PC-3 (cell line): ENCODE measurements at regions not wholly inside any gene's neighbourhood (a gene's known extent, or its start where the extent isn't known, plus 50 kb on each side); places are given as distances from the start of the nearest gene placed in this dataset.

Experiments used
- ATAC-seq: fragments of 200-7000 bp; cut with Tn5 transposase; 2 replicates; pipeline ENCODE4 v1.9.1; 2020; ENCODE audit warnings: mild to moderate bottlenecking, moderate library complexity
- BruUV-seq: library from RNA; stranded (reverse); fragments of 400-500 nt; replicated peaks from 2 replicates; lab custom pipeline; 2021; lab: Mats Ljungman, UMichigan
- CTCF ChIA-PET: fragments of 300-600 bp; sonication (Branson Sonifier 250); formaldehyde crosslinking; loops from one replicate; lab custom pipeline; 2022; ENCODE audit warnings: antibody characterized with exemption; lab: Charles Lee
- POLR2A ChIA-PET: fragments of 300-600 bp; sonication (Branson Sonifier 250); formaldehyde crosslinking; loops from one replicate; lab custom pipeline; 2022; ENCODE audit warnings: antibody characterized with exemption; ENCODE audit not compliant: unreplicated experiment; lab: Charles Lee
- DNase-seq: peaks from one replicate; pipeline ENCODE4 v3.0.0-alpha.2; 2015
- H2AFZ ChIP-seq: fragments of 300-600 bp; sonication (generic); 2 replicates; pipeline ENCODE4 v1.6.0; 2016; ENCODE audit warnings: antibody characterized with exemption, low read length
- H3F3A ChIP-seq: fragments of 300-600 bp; sonication (generic); one replicate; pipeline ENCODE4 v1.6.0; 2017; ENCODE audit warnings: antibody characterized with exemption, low read length, control low read depth, mild to moderate bottlenecking; ENCODE audit not compliant: unreplicated experiment
- H3K27ac ChIP-seq: fragments of 300-600 bp; sonication (generic); 2 replicates; pipeline ENCODE4 v1.5.1; 2016; ENCODE audit warnings: mild to moderate bottlenecking, low read length
- H3K27me3 ChIP-seq: fragments of 300-600 bp; sonication (generic); 2 replicates; pipeline ENCODE4 v1.6.1; 2016; ENCODE audit warnings: low read length, mixed read lengths
- H3K36me3 ChIP-seq: fragments of 300-600 bp; sonication (generic); 2 replicates; pipeline ENCODE4 v1.6.1; 2016; ENCODE audit warnings: low read depth, mixed run types, low read length, mixed read lengths
- H3K4me1 ChIP-seq: fragments of 300-600 bp; sonication (generic); 2 replicates; pipeline ENCODE4 v1.5.1; 2016; ENCODE audit warnings: low read length; ENCODE audit not compliant: insufficient read depth
- H3K4me2 ChIP-seq: fragments of 300-600 bp; sonication (generic); 2 replicates; pipeline ENCODE4 v1.6.0; 2016; ENCODE audit warnings: low read length
- H3K4me3 ChIP-seq: fragments of 300-600 bp; sonication (generic); 2 replicates; pipeline ENCODE4 v1.5.1; 2016; ENCODE audit warnings: mild to moderate bottlenecking, low read length, mixed read lengths
- H3K79me2 ChIP-seq: fragments of 300-600 bp; sonication (generic); 2 replicates; pipeline ENCODE4 v1.6.1; 2017; ENCODE audit warnings: low read length, mixed read lengths
- H3K9ac ChIP-seq: fragments of 300-600 bp; sonication (generic); 2 replicates; pipeline ENCODE4 v1.6.0; 2016; ENCODE audit warnings: mild to moderate bottlenecking, low read length
- H3K9me2 ChIP-seq: fragments of 300-600 bp; sonication (generic); replicated peaks from 2 replicates; pipeline ENCODE4 v1.6.1; 2016; ENCODE audit warnings: mixed run types, low read length, mixed read lengths
- H3K9me3 ChIP-seq: fragments of 300-600 bp; sonication (generic); 2 replicates; pipeline ENCODE4 v1.6.1; 2016; ENCODE audit warnings: low read length, mixed read lengths
- H4K20me1 ChIP-seq: fragments of 300-600 bp; sonication (generic); 2 replicates; pipeline ENCODE4 v1.6.1; 2016; ENCODE audit warnings: low read length, mixed read lengths
- EZH2 ChIP-seq: fragments of 300-600 bp; sonication (generic); IDR thresholded peaks from one replicate; pipeline ENCODE4 v1.6.1; 2017; ENCODE audit warnings: antibody characterized with exemption, mild to moderate bottlenecking, low read length; ENCODE audit not compliant: unreplicated experiment
- EZH2phosphoT487 ChIP-seq: fragments of 300-600 bp; sonication (generic); IDR thresholded peaks from 2 replicates; pipeline ENCODE4 v1.6.1; 2018; ENCODE audit warnings: mild to moderate bottlenecking, antibody characterized with exemption, low read length, borderline replicate concordance
- intact Hi-C: fragments of 100-400 bp; cut with micrococcal nuclease; formaldehyde crosslinking; loops from 2 replicates; pipeline ENCODE4 v1.9.0; 2023
- TF ChIP-seq, protein P1 (sequence below): fragments of 300-600 bp; sonication (generic); conservative IDR thresholded peaks from 2 replicates; pipeline ENCODE4 v1.5.1; 2017; ENCODE audit warnings: antibody characterized with exemption, low read depth, mild to moderate bottlenecking, low read length

DNA sequence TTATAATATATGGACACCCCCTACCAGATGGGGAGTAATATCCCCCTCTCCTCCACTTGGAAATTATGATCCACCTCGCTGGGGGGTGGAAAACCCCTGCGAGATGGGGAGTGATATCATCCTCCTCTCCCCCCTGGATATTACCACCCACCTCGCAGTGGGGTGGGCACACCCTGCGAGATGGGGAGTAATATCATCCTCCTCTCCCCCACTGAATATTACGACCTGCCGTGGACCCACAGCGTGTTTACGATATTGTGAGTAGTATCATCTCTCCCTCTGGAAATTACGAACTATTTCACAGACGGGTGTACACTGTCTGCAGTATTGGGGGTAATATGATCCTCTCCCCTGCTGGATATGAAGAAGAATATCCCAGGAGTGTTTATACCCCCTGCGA is 228.3 kb upstream of the WSCD1 start:
- Histone ChIP-seq H3K4me2 (no peak overlapping the region), H3K36me3 (no peaks in the 10 kb centered on the region), H4K20me1 (no peaks in the 10 kb centered on the region), H2AFZ (no peak overlapping the region), H3K9me3 (no peaks in the 10 kb centered on the region), H3K9ac (no peak overlapping the region), H3K9me2 (no peaks in the 10 kb centered on the region), H3F3A (no peaks in the 10 kb centered on the region), H3K27ac (no peak overlapping the region), H3K4me3 (no peak overlapping the region), H3K4me1 (peaks cover 9% of the 10 kb centered on the region), H3K79me2 (no peaks in the 10 kb centered on the region), H3K27me3 (no peaks in the 10 kb centered on the region)
- ChIA-PET CTCF (no interaction called here), POLR2A (no interaction called here)
- no TSS peak for BruUV-seq
- no peak for DNase-seq
- ATAC-seq = no peak
- TF ChIP-seq EZH2phosphoT487 (no peak), EZH2 (no peak)
- TF ChIP-seq, protein P1, sequence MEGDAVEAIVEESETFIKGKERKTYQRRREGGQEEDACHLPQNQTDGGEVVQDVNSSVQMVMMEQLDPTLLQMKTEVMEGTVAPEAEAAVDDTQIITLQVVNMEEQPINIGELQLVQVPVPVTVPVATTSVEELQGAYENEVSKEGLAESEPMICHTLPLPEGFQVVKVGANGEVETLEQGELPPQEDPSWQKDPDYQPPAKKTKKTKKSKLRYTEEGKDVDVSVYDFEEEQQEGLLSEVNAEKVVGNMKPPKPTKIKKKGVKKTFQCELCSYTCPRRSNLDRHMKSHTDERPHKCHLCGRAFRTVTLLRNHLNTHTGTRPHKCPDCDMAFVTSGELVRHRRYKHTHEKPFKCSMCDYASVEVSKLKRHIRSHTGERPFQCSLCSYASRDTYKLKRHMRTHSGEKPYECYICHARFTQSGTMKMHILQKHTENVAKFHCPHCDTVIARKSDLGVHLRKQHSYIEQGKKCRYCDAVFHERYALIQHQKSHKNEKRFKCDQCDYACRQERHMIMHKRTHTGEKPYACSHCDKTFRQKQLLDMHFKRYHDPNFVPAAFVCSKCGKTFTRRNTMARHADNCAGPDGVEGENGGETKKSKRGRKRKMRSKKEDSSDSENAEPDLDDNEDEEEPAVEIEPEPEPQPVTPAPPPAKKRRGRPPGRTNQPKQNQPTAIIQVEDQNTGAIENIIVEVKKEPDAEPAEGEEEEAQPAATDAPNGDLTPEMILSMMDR = no peak
- intact Hi-C loops = no loop called here

DNA sequence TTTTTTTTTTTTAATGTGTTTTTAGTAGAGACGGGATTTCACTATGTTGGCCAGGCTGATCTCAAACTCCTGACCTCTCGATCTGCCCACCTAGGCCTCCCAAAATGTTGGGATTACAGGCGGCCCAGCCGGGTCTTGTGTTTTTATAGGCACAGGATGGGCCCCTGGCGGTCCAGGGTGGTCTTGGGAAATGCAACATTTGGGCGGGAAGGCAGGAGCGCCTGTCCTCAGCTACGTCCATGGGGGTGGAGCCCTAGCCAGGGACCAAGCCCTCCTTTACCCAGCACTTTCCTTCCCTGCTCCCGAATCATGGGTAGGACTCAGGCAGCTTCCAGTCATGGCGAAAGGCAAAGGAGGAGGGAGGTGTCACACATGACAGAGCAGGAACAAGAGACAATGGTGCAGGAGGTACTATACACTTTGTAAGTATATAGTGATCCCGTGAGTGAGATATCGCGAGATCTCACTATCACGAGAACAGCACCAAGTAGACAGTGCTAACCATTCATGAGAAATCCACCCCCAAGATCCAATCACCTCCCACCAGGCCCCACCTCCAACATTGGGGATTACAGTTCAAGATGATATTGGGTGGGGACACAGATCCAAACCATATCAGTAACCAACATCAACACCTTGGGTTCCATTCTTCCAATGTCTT is 226.7 kb upstream of the WSCD1 start:
- ChIA-PET CTCF (no interaction called here), POLR2A (no interaction called here)
- Histone ChIP-seq H3K4me3 (no peak overlapping the region), H3K4me1 (no peaks in the 10 kb centered on the region), H2AFZ (no peak overlapping the region), H3K79me2 (no peaks in the 10 kb centered on the region), H3K9ac (no peak overlapping the region), H3K36me3 (no peaks in the 10 kb centered on the region), H3K4me2 (no peak overlapping the region), H3K9me2 (no peaks in the 10 kb centered on the region), H3K27me3 (no peaks in the 10 kb centered on the region), H4K20me1 (no peaks in the 10 kb centered on the region), H3F3A (no peaks in the 10 kb centered on the region), H3K9me3 (no peaks in the 10 kb centered on the region), H3K27ac (no peak overlapping the region)
- no TSS peak for BruUV-seq
- TF ChIP-seq, protein P1 = no peak
- TF ChIP-seq EZH2 (no peak), EZH2phosphoT487 (no peak)
- DNase-seq = no peak
- ATAC-seq = no peak
- intact Hi-C loops = no loop called here

DNA sequence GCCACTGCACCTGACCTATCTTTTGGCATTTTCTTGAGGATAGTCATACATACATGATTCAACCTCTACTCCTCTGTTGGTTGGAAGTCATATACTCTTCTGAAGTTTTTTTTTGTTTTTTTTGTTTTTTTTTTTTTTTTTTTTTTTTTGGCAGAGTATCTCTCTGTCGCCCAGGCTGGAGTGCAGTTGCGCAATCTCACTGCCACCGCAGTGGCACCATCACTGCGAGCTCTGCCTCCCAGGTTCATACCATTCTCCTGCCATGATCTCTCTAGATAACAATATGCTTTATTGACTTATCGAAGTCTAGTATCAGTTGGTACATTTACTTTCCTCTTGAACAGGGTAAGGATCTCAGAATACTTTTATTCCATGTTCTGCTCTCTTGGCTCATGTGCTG is 224.2 kb upstream of the WSCD1 start:
- Histone ChIP-seq H3K9me3 (no peaks in the 10 kb centered on the region), H3K36me3 (no peaks in the 10 kb centered on the region), H3K4me2 (no peak overlapping the region), H3K9me2 (no peaks in the 10 kb centered on the region), H2AFZ (no peak overlapping the region), H3K9ac (no peak overlapping the region), H3K4me1 (no peaks in the 10 kb centered on the region), H3K27ac (no peak overlapping the region), H3K27me3 (no peaks in the 10 kb centered on the region), H3K4me3 (no peak overlapping the region), H3K79me2 (no peaks in the 10 kb centered on the region), H3F3A (no peaks in the 10 kb centered on the region), H4K20me1 (no peaks in the 10 kb centered on the region)
- no TSS peak for BruUV-seq
- CTCF ChIA-PET = no interaction called here
- ATAC-seq (no peak), DNase-seq (no peak)
- TF ChIP-seq, protein P1 = no peak
- no peak for TF ChIP-seq EZH2phosphoT487
- TF ChIP-seq EZH2 = no peak
- intact Hi-C loops = no loop called here
- POLR2A ChIA-PET = no interaction called here
